ENCODE measurements at regions not wholly inside any gene's neighbourhood (a gene's known extent, or its start where the extent isn't known, plus 50 kb on each side); places are given as distances from the start of the nearest gene placed in this dataset.

- no peak overlapping the region for H3K4me3 ChIP-seq
- H3K27ac ChIP-seq = no peak overlapping the region
- DNase-seq (ENCODE audit: low spot score) = no peak
- no peak for TF ChIP-seq CTCF (IDR thresholded peaks at IDR 0.05)
Measured at GRCh38 chr6:78462728-78463127, 404.6 kb upstream of the IRAK1BP1 start.

DNA sequence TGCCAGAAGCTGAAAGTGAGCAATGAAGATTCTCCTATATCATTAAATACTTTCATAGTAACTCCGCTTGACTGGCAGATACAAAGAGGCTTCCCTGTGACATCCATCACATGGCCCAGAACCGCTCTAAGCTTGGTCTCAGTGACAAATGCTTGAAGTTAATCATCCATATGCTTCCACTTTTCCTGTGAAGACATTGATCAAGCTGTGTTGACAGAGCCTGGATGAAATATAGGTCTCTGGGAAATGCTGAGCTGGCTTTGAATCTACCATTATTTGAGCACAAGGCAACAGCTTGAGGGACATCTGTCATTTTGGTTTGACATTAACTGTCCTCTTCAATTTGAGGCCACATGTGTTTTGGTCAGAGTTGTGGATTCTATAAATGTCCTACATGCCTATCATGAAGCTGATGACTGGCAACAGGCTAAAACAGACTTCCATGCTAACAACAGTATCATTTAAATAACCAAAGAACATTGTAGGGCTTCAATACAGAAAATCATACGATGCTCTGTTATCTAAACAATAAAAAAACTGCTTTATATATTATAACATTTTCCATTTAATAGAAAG, 402.2 kb upstream of the IRAK1BP1 start:
- no peak overlapping the region for H3K27ac ChIP-seq
- DNase-seq (ENCODE audit: low spot score) = no peak
- no peak for TF ChIP-seq CTCF (IDR thresholded peaks at IDR 0.05)

DNA sequence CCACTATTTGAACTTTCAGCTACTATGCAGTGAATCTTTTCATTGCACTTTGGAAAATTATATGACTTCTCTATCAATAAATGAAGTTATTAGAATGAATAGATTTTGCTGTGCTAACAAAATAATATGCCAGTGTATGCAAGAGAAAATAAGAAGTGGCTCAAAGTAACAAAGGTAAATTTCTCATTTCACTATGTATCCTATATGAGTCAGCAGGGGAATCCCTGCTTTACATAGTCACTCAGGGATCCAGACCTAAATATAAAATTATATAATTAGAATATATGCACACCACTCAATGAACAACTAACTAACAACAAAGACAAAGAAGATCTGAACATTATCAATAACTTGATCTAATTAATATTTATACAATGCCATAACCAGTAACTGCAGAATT, 390.8 kb upstream of the IRAK1BP1 start:
- no peak for DNase-seq (ENCODE audit: low spot score)
- Histone ChIP-seq H3K27ac (no peak overlapping the region), H3K4me3 (no peak overlapping the region)
- TF ChIP-seq CTCF (IDR thresholded peaks at IDR 0.05) = no peak

More for the DNA sequence above, 402.2 kb upstream of the IRAK1BP1 start:
- H3K4me3 ChIP-seq = no peak overlapping the region

DNA sequence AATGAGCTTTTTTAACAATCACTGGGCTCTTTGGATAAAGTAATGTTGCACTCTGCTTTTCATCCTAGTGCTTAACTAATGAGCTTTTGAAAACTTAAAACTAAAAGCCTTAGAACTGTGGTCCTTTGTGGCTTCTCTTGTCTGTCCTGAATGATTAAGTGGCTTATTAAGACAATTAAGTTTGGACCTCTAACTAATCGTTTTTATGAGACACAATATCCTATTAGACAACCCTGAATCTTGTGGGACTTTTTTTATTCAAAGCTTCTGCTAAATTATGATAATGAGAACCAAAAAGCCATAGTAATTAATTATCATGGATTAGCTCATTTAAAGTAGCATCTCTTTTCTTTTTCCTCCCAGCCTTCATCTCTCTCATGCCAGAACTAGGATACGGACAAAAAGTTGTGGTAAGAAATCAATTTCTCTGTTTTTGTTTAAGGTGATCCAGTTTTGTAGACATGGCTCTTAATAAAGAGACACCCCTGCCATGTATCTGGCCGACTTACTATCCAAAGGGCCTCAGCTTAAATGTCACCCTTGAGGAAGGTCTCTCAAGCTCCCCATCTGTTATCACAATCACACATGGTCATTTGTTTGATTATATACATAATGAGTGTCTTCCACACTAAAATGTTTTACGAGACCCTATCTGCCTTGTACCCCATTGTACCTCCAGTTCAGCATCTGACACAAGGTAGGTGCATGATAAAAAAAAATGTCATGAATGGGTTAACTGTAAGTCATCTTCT, 384.4 kb upstream of the IRAK1BP1 start:
- DNase-seq (ENCODE audit: low spot score) = no peak
- no peak overlapping the region for H3K4me3 ChIP-seq
- no peak for TF ChIP-seq CTCF (IDR thresholded peaks at IDR 0.05)
- no peak overlapping the region for H3K27ac ChIP-seq

GRCh38 chr6:78483553-78484197, 383.7 kb upstream of the IRAK1BP1 start:
- H3K4me3 ChIP-seq = no peak overlapping the region
- no peak for TF ChIP-seq CTCF (IDR thresholded peaks at IDR 0.05)
- H3K27ac ChIP-seq = no peak overlapping the region
- DNase-seq (ENCODE audit: low spot score) = no peak

DNA sequence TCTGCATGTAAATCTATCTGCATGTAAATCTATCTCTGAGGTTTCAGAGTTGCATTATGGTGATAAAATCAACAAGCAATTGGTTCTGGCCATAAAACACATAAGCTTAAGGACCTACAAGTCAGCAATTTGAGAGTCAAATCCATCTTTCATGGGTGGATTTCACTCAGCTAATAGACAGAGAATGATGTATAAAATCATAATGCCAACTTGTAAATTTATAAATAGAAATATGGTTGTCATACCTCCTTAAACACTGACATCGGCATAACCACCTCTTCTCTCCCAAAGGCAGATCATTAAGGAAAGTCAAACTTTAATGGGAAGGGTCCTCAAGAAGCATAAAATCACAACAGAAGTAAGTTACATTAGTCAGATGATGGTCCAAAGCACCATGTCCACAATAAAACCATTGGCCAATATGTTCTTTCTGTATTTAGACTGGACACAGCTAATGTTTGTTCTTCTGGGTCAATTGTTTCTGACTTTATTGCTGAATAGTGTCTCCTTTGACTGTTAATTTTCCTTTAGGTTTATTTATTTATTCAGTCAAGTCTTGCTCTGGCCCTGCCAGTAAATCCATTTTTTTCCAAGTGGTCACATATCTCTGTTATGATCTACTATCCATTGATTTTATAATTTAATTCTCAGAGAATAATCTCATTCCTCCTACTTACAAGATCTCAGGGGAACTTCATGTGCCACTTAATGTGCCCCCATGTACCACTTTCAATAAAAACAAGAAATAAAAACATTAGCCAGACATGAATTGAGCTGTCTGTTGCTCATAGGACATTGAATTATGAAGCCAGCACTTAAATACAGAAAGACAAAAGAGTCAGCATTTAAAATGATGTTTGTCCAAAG, 382.9 kb upstream of the IRAK1BP1 start:
- H3K4me3 ChIP-seq = no peak overlapping the region
- H3K27ac ChIP-seq = no peak overlapping the region
- DNase-seq (ENCODE audit: low spot score) = no peak
- no peak for TF ChIP-seq CTCF (IDR thresholded peaks at IDR 0.05)
